HG03039 (cell line): ENCODE measurements at regions not wholly inside any gene's neighbourhood (a gene's known extent, or its start where the extent isn't known, plus 50 kb on each side); places are given as distances from the start of the nearest gene placed in this dataset.

Source experiments
- ATAC-seq: cut with Tn5 transposase; IDR thresholded peaks from one replicate; pipeline ENCODE4 v1.9.1; 2021; ENCODE audit warnings: mild to moderate bottlenecking, moderate library complexity; ENCODE audit not compliant: unreplicated experiment

DNA sequence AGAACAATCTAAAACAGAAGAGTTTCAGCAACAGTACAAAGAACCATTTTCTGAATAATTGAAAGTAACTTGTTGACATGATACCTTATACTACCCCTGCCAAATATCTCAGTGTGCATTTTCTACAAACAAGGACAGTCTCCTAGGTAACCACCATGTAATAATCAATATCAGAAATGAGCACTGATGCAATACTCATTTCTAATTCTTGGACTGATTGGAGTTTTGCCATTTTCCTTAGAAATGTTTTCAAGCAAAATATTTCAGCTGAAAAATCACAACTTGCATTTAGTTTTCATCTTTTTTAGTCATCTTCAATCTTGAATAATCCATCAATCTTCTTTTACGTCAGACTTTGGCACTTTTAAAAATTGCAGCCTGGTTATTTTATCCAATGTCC, 420.2 kb downstream of the CDC14C start:
- no peak for ATAC-seq

DNA sequence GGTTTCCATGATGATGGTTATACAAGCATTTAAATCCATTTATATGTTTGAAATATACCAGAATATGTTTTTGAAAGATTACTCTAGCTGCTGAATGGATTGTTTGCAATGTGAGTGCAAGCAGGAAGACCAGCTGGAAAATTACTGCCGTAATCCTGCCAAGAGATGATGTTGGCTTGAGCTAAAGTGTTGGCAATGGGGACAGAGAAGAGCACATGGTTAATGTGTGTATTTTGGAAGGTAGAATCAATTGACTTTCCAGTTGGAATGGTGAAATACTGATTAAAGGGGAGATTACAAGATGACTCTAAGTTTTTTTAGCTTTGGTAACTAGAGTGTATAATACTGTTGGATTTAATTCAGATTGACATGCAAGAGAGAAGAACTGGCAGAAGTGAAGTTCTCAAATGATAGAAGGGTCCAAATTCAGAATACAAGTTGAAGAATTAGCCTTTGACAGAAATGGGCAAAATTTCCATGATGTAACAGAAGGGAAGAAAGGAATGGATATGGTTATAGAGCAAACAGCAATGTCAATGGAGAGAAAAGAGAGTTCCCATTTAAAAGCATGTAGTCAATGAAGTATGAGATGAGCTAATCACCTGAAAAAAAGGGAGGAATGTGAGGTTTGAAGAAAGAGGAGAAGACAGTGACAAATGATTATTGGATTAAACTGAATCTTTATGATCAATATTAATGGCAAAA, 422.0 kb downstream of the CDC14C start:
- no peak for ATAC-seq

DNA sequence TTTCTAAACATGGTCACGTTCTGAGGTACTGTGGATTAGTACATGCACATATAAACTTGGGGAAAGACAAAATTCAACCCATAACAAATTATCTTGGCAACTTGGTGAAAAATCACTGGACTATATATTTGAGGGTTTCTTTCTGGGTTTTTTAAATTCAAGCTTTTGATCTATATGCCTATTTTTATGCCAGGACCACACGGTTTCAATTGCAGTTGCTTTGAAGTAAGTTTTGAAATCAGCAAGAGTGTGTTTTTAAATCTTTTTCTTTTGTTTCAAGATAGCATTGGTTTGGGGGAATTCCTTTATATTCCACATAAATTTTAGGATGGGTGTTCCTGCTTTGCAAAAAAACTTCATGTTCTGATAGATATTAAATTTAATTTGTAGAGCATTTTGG, 406.4 kb upstream of the VWC2 start:
- ATAC-seq = no peak

DNA sequence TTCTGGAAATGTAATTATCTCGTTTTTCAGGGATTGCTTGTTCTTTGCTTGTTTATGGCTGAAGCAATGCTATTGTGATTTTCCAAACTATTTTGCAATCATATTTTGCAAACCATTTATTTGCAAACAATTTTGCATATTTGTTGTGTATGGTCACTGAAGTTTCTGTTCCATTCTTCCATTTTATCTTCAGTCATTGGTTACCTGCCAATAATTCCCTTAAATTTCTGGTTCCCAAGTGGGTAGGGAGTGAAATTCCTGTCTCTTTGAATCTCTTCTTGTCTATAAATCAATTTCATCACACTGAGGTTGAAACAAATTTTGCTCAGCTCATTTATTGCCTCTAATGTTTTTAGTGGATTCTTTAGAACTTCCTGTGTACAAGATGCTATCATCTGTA, 401.7 kb upstream of the VWC2 start:
- no peak for ATAC-seq

DNA sequence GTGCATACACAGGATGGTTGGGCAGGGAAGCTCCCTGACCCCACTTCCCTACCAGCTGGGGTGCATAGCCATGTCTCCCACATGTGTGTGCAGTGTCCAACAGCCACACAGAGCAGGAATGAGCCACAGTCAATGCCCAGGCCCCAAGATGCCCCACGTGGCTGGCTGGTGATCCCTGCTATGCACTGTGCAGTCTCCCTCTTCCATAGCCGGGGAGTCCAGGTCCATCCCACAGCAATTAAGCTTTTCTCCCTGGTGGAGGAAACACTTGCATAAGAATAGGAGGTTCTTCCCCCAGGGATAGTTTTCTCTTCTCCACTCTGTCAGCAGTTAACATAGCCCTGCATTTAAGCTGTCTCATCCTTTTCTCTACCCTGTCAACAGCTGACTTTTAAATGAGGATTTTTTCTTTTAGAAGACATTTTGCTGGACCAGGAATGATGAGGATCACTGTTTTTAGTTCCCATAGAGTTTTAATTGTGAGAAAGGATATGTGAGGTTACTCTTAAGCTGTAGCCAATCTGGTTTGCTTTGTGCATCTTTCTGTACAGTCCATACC, 396.5 kb upstream of the VWC2 start:
- ATAC-seq = no peak

DNA sequence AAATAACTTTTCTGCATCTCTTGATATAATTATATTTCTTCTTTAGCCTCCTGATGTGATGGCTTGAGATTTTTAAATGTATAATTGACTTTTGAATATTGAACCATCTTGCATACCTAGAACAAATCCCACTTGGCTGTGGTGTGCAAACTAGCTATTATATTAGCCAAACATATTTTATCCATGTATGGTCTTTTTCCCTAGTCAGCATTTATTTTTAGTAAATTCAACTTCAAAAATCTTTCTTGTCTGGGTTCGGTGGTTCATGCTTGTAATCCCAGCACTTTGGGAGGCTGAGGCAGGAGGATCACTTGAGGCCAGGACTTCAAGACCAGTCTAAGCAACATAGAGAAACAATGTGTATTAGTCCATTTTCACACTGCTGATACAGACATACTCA, 386.6 kb upstream of the VWC2 start:
- ATAC-seq = no peak

DNA sequence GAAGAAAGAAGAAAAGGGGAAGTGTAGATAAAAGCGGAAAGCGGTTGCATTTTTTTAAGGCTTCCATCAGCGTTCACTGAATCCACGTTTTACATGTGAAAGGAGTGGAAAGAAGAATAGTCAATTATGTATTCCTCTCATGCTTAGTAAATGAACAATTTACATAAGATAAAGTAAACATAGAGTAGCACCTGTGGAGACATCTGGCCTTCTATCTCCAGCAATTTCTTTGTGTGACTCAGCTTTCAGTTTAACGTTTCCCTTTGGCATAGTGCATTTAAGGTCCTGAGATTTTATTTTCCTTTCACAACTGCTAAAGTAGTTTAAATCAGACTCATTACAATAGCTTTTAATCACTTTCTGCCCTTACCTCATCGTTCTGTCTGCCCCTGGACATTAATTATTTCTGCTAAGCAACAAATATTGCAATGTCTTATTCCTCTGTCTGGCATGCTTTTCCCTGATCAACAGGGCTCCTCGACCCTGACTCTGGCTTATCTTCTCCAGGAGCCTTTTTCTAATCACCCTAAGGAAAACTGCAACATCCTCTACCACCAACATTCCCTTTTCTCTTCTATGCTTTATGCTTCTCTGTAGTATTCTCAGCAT, 383.5 kb upstream of the VWC2 start:
- ATAC-seq = no peak

DNA sequence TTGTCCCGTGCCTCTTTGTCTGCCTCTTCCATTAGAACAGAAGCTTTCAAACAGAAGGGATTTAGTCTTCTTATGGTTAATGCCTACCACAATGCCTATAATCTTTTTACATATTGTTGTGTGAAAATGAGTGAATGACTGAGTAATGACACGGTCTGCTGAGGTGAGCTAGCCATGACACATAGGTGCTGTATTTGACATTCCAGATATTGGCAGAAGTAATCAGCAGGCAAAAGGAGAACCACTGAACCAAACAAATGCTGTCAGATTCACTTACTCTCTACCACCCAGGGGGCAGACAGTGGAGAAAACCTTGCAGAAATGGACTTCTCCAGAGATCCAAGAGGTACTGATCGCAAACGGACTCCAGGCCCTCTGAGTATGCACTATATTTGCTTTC, 377.2 kb upstream of the VWC2 start:
- no peak for ATAC-seq

DNA sequence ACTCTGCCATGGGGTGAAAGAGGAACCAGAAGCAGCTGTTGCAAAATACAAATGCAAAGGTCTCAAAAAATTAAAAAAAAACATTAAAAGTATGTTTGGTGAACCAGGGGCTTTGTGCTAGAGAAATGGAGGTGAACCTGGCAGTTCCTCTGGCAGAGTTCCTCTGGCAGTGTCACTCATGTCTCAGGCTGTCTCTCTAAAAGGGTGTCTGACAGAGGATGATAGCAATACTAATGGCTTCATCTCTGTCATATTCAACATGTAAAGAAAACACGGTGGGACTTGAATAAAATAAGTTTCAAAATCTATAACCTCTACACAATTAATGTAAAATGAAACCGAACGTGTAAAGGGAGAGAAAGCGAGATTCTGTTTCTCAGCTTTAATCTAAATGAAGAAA, 375.7 kb upstream of the VWC2 start:
- no peak for ATAC-seq

DNA sequence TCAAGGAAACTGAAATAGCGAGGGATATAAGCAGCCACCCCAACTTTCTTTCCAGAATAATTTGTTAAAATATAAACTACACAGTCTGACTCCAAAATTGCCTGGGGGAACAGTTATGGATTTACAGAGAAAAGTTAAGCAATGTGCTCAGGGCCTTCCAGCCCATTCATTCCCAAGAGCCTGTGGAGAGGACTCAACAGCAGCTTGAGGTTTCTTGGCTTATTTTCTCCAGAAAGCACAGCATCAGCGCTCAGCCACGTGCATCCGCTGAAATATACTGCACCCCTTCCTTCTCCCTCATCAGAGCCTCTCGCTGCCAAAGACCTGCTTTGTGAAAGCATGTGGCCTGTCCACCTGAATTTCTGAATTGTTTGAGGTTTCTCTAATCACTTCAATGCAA, 375.2 kb upstream of the VWC2 start:
- no peak for ATAC-seq

DNA sequence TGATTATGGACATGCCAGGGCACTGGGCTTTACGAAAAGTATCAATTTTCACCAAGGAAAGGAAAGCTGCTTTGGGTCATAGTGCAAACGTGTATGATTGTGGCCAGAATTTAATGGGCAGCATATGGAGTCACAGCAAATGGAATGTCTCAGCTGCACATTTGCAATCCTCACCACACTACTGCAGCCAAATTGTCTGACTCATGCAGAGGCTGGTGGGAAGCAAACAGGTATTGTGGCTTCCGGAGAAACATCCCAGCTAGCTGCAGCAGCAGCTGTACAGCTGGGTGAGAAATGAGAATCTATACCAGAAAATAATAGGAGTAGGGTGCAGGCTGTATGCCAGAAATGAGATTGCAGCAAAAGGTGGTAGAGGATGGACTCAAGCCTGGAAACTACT, 374.7 kb upstream of the VWC2 start:
- ATAC-seq = no peak

DNA sequence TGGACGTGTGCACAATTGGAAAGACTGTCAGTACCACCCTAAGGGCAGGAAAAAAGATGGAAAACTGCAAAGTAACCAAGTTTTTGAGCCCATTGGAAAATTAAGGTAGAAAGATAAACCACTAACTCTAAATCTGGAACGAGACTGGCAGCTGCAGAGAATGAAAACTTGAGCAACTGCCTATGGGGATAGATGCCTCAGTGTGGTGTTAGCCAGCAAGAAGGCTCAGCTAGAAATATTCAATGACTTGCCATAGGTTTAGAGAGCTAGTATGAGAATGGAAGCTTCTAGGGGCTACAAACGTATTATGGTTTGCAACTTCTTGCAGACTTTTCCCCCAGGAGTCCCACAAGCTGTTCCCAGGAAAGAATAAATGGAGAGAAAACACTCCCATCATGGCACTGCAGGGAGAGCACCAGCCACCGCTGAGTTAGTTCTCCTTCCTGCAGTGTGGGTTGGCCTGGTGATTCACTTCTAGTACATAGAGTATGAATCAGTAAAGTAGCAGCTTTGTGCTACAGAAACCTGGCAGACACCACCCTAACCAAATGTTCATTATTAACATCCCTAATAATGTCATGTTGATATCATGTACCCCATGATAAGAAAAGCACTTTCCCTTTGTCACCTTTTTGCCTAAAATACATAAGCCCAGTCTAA, 372.4 kb upstream of the VWC2 start:
- ATAC-seq = no peak

DNA sequence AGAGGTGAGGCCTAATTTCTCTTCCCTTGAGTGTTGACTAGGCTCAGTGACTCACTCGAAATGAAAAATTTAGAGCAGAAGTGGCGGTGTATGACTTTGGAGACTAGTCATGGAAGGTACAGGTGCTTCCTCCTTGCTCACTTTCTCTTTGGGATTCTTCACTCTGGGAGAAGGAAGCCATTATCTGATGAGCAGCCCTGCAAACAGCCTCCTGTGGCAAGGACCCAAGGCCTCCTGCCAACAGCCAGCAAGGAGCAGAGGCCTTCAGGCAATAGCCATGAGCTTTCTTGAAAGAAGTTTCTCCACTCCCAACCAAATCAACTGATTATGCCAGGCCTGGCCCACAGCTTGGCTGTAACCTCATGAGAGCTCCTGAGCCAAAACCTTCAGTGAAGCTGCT, 369.6 kb upstream of the VWC2 start:
- ATAC-seq = no peak

DNA sequence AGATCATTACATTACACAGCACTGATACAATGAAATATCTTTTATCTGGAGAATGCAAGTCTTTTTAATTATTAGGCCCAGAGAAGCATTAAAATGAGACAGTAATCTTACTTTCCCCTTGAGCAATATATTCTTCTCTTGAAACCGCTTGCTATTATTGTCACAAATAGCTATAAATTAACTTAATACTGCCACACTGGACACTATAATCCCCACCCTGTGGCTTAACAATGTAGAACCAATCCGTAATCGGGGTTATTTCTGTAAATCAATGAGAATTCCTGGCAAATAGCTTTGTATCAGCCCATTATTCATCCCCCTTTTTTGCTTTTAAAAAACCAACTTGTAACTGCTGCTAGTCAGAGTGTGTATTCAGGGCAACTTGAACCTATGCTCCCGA, 366.2 kb upstream of the VWC2 start:
- no peak for ATAC-seq

DNA sequence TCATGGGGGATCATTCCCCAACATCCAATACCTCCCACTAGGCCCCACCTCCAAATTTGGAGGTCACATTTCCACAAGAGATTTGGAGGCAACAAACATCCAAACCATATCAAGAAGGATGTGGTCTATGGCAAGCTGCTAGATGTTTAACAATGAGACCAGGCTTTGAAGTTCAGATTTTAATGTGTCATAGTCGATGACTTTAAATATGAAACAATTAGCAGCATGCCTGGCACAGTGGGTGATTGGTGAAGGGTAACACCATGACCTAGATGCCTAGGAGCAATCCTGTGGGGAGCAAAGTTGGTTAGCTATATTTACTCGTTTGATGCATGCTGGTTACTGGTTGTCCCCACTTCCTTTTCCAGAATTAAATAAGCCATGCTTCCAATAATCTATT, 356.4 kb upstream of the VWC2 start:
- ATAC-seq = no peak

DNA sequence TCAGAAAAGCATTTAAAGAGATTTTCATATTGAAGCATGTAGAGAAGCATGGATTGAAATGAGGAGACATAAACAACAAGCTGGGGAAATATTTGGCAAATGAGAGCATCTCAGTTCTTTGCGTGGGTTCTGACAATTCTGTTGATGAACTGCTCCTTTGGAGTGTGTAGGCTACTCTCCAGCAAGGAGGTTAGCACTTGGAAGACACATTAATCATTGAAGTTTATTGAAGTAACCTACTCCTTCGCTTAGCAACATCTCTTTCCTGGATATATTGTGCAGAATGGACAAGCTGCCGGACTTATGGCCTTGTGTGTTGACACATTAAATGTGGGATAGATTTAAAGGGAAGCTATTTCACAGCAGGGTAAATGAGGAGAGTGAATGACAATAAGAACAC, 354.5 kb upstream of the VWC2 start:
- ATAC-seq = no peak

DNA sequence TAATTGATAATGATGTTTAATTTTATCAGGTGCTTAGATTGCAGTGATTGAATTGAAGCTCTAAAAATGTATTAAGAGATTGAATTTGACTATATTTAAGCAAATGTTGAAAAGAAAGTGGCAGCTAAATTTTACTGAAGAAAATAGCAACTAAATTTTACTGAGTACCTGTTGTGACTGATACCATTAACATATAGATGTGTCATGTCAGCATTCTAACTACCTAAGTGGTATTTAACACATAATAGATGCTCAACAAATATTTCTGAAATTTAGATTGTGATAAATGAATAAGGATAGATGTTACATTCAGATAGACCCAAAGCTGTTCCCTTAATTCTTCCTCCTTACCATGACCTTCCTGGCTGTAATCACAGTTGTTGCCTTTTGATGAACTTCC, 350.9 kb upstream of the VWC2 start:
- ATAC-seq = no peak

DNA sequence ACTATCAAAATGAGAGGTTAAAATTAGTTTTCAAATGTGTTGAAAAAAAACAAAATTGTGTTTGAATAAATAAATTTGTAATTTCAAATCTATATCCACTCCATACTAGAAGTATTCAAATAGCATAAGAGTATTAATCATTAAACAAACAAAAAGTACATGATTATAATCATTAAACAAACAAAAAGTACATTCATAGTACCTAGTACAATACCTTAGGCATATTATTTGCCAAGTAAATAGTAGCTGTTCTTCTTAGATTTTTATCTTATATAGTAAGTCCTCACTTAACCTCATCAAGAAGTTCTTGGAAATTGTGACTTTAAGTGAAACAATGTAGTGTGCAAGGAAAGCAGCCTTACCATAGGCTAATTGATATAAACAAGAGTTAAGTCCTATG, 349.3 kb upstream of the VWC2 start:
- ATAC-seq = no peak

DNA sequence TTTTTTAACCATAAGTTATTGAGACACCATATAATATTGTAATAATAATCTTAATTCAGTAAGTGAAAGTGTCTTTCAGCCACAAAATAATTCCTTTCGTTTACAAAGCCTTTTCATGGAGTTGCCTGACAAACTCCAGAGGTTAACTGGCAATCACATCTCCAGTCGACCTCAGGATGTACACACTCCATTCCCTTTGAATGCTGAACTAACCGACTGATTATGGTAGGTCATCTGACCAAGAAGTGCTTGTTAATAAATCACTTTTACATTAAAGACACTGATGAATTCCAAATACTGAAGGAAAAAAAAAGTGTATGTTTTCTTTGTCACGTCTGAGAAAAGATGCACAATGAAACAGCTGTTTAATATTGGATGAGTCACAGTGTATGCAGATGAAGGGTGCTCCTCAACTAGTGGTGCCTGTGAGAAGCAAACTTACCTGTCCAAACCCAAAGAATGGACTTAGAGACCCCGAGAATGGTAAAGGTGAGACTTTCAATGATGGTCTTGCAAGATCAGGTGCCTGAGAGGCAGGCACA, 348.1 kb upstream of the VWC2 start:
- no peak for ATAC-seq

DNA sequence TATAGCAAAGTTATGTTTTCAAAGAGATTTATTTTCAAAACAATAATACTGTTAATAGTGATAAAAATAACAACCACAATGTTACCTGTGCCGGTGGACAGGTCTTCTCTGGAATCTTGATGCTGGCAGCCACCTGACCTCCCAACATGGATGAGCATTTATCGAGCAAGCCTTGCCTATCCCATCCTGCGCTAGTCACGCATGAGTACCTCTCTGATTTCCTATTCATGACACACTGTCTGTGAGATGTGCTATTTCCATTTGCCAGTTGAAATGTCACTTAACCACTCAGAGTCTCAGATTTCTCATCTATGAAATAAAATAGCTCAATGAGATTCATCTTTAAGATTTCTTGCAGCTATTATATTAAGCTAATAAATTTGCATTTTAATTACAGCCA, 341.2 kb upstream of the VWC2 start:
- no peak for ATAC-seq

DNA sequence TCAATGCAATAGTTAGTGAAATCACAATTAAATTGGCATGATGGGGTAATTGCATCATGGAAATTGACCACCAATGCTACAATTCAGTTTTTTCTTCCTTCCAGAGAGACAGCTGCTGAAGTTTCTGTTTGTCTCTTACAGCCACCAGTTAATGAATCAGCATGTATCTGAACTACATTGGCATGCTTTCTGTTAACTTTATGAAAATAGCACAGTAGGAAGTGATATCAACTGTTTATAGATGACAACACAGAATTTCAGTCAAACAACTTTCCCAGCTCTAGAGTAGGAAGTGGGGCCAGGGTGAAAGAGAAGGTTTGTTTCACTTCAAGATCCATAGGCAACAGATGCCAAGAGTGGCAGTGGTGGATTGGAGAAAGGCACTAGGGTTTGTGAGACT, 339.6 kb upstream of the VWC2 start:
- no peak for ATAC-seq

DNA sequence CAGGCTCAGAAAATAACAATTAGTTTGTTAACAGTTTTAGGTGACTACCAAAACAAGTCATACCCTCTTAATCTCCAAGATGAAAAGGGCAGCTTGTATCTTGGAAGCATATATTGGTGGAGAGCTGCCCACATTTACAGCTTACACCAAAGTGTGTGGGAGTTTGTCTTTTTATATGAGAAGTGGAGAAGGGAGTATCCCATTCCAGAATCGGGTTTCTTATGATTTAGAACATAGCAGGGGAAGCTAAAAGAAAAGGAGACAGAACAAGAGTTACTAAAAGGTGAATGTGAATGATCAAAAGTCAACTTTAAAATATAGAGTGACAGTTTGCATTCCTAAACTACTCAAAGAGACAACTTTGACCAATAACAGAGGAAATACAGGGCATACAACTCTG, 338.6 kb upstream of the VWC2 start:
- no peak for ATAC-seq
